SU-DHL-6 (cell line): ENCODE measurements at regions not wholly inside any gene's neighbourhood (a gene's known extent, or its start where the extent isn't known, plus 50 kb on each side); places are given as distances from the start of the nearest gene placed in this dataset.

ENCODE experiments used
- H2AFZ ChIP-seq: fragments of 200-600 bp; sonication (generic); 2 replicates; pipeline ENCODE4 v1.6.1; 2014; ENCODE audit warnings: low read depth, mild to moderate bottlenecking, moderate library complexity, mixed read lengths, antibody characterized with exemption, low read length; ENCODE audit not compliant: severe bottlenecking
- H3F3A ChIP-seq: fragments of 200-600 bp; shearing (Covaris generic); 2 replicates; pipeline ENCODE4 v1.6.0; 2016; ENCODE audit warnings: antibody characterized with exemption, mild to moderate bottlenecking; ENCODE audit not compliant: insufficient read depth
- H3K27ac ChIP-seq: fragments of 200-600 bp; sonication (generic); 2 replicates; pipeline ENCODE4 v1.5.1; 2016; ENCODE audit warnings: low read depth, mild to moderate bottlenecking, low read length, moderate library complexity, mixed read lengths
- H3K27me3 ChIP-seq: fragments of 200-600 bp; sonication (generic), shearing (Covaris generic); 2 replicates; pipeline ENCODE4 v1.6.0; 2014; ENCODE audit warnings: mild to moderate bottlenecking, low read length
- H3K36me3 ChIP-seq: fragments of 200-600 bp; sonication (generic); 2 replicates; pipeline ENCODE4 v1.6.1; 2014; ENCODE audit warnings: mild to moderate bottlenecking, low read length, mixed read lengths
- H3K4me2 ChIP-seq: fragments of 300-600, 200-600 bp; shearing (Covaris generic), sonication (generic); 2 replicates; pipeline ENCODE4 v1.6.0; 2014; ENCODE audit warnings: low read length, low read depth, mild to moderate bottlenecking; ENCODE audit not compliant: poor library complexity, severe bottlenecking
- H3K4me3 ChIP-seq: fragments of 200-600 bp; sonication (generic); 2 replicates; pipeline ENCODE4 v1.5.1; 2014; ENCODE audit warnings: antibody characterized with exemption, low read length, mild to moderate bottlenecking, mixed read lengths; ENCODE audit not compliant: insufficient read depth, poor library complexity, severe bottlenecking
- H3K79me2 ChIP-seq: fragments of 200-600 bp; sonication (generic); 2 replicates; pipeline ENCODE4 v1.6.1; 2014; ENCODE audit warnings: mild to moderate bottlenecking, low read length, moderate library complexity; ENCODE audit not compliant: insufficient read depth
- H3K9ac ChIP-seq: fragments of 200-600 bp; sonication (generic); 2 replicates; pipeline ENCODE4 v1.7.0; 2014; ENCODE audit warnings: mild to moderate bottlenecking, low read length
- H3K9me2 ChIP-seq: fragments of 200-600 bp; sonication (generic); replicated peaks from 2 replicates; pipeline ENCODE4 v1.6.1; 2014; ENCODE audit warnings: low read length; ENCODE audit not compliant: insufficient read depth
- H3K9me3 ChIP-seq: fragments of 200-600 bp; sonication (generic); 2 replicates; pipeline ENCODE4 v1.6.1; 2014; ENCODE audit warnings: low read length, mixed read lengths; ENCODE audit not compliant: insufficient read depth
- H4K20me1 ChIP-seq: fragments of 200-600 bp; sonication (generic); 2 replicates; pipeline ENCODE4 v1.6.1; 2014; ENCODE audit warnings: low read depth, mild to moderate bottlenecking, antibody characterized with exemption, low read length, moderate library complexity, mixed read lengths
- EZH2phosphoT487 ChIP-seq: fragments of 200-600 bp; sonication (generic), shearing (Covaris generic); conservative IDR thresholded peaks from 2 replicates; pipeline ENCODE4 v1.6.1; 2018; ENCODE audit warnings: mild to moderate bottlenecking, antibody characterized with exemption, low read length, moderate library complexity, mixed read lengths
- TF ChIP-seq, protein P1 (sequence below): fragments of 200-600 bp; sonication (generic); IDR thresholded peaks from one replicate; pipeline ENCODE4 v1.5.1; 2017; ENCODE audit warnings: antibody characterized with exemption, mild to moderate bottlenecking, low read length, moderate library complexity; ENCODE audit not compliant: insufficient read depth, poor library complexity, severe bottlenecking

DNA sequence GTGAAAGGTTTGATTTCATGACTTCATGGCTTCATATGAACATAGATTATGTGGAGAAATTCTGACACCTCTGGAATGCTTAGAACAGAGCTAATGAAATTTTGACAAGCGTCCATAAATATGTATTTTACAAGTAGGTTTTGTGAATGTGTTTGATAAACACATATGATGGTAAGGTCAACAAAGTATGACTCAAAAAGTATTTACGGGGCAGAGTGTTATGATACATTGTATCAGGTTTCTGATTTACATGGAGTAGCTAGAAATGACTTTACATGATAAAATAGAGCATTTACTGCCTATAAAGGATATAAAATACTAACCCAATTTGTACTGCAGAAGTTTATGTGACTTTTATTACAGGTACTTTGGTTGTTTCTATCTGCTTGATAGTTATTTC lies 206.3 kb downstream of the MDFIC start:
- no peak overlapping the region for H2AFZ ChIP-seq
- H4K20me1 ChIP-seq = no peaks in the 10 kb centered on the region
- H3K9me3 ChIP-seq = no peaks in the 10 kb centered on the region
- H3K79me2 ChIP-seq = no peaks in the 10 kb centered on the region
- no peaks in the 10 kb centered on the region for H3K27me3 ChIP-seq
- TF ChIP-seq, protein P1, sequence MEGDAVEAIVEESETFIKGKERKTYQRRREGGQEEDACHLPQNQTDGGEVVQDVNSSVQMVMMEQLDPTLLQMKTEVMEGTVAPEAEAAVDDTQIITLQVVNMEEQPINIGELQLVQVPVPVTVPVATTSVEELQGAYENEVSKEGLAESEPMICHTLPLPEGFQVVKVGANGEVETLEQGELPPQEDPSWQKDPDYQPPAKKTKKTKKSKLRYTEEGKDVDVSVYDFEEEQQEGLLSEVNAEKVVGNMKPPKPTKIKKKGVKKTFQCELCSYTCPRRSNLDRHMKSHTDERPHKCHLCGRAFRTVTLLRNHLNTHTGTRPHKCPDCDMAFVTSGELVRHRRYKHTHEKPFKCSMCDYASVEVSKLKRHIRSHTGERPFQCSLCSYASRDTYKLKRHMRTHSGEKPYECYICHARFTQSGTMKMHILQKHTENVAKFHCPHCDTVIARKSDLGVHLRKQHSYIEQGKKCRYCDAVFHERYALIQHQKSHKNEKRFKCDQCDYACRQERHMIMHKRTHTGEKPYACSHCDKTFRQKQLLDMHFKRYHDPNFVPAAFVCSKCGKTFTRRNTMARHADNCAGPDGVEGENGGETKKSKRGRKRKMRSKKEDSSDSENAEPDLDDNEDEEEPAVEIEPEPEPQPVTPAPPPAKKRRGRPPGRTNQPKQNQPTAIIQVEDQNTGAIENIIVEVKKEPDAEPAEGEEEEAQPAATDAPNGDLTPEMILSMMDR = no peak
- TF ChIP-seq EZH2phosphoT487 = no peak
- no peak overlapping the region for H3K4me2 ChIP-seq
- H3K9ac ChIP-seq = no peak overlapping the region
- H3K27ac ChIP-seq = no peak overlapping the region
- no peaks in the 10 kb centered on the region for H3K36me3 ChIP-seq
- H3K9me2 ChIP-seq = no peaks in the 10 kb centered on the region
- H3K4me3 ChIP-seq = no peak overlapping the region
- no peaks in the 10 kb centered on the region for H3F3A ChIP-seq

DNA sequence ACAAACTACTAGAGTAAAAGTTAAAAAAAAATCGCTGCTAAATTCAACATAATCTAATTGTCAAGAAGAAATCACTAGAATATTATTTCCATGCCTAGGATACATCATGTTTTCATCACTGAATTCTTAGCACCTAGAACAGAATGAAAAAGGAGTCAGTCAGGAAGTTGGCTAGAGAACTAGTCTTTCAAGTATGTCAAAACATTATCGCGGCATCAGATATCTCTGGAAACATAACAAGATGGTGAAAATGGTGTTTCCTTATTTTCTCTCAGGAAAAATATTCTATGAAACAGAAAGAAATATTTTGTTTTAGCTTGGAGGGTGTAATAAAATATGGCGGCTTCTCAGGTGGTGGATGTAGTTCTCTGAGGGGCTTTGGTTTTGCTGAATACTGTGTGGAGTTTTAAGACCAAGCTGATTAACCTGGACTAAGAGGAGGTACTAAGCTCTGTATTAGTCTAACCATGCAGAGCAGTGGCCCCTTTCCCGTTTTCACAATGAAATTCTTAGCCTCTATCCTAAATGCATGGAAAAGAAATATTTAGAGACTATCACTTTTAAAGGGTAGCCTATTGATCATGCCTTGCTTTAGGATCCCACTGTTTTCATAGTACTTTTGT lies 205.6 kb downstream of the MDFIC start:
- Histone ChIP-seq H3K27me3 (no peaks in the 10 kb centered on the region), H3K9me2 (no peaks in the 10 kb centered on the region), H3K4me3 (no peak overlapping the region), H3K4me2 (no peak overlapping the region), H3K27ac (no peak overlapping the region), H3K36me3 (no peaks in the 10 kb centered on the region), H3K9ac (no peak overlapping the region), H2AFZ (no peak overlapping the region), H4K20me1 (no peaks in the 10 kb centered on the region), H3K9me3 (no peaks in the 10 kb centered on the region), H3F3A (no peaks in the 10 kb centered on the region), H3K79me2 (no peaks in the 10 kb centered on the region)
- TF ChIP-seq, protein P1 = no peak
- TF ChIP-seq EZH2phosphoT487 = no peak

DNA sequence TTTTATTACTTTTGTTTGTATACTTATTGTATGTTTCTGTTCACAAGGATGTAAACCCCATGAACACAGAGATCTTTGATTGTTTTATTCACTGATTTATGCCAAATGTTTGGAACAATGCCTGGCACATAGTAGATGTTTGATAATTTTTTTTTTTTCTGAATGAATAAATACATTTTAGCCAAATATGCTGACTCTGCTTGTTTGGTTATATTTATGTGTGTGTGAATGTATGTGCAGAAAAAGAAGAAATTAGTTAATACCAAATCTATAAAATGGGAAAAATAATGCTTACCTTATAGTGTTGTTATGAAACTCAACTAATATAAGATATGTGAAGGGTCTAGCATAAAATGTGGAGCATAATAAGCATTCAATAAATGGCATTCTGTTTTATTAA lies 203.9 kb downstream of the MDFIC start:
- Histone ChIP-seq H3K79me2 (no peaks in the 10 kb centered on the region), H4K20me1 (no peaks in the 10 kb centered on the region)

More for the DNA sequence above, 203.9 kb downstream of the MDFIC start:
- Histone ChIP-seq H3K36me3 (no peaks in the 10 kb centered on the region), H3F3A (no peaks in the 10 kb centered on the region), H3K4me3 (no peak overlapping the region), H3K9me3 (no peaks in the 10 kb centered on the region), H3K27ac (no peak overlapping the region), H3K9me2 (no peaks in the 10 kb centered on the region), H3K27me3 (no peaks in the 10 kb centered on the region), H2AFZ (no peak overlapping the region), H3K9ac (no peak overlapping the region), H3K4me2 (no peak overlapping the region)
- no peak for TF ChIP-seq EZH2phosphoT487
- TF ChIP-seq, protein P1 = no peak
